ENCODE measurements at regions not wholly inside any gene's neighbourhood (a gene's known extent, or its start where the extent isn't known, plus 50 kb on each side); places are given as distances from the start of the nearest gene placed in this dataset.

GRCh38 chr11:8841899-8842298, 69.1 kb upstream of the AKIP1 start:
- TF ChIP-seq ZFX (IDR thresholded peaks at IDR 0.05; ENCODE audit: borderline replicate concordance) (no peak), CTCF (IDR thresholded peaks at IDR 0.05) (no peak)
- no peak overlapping the region for H3K27ac ChIP-seq

DNA sequence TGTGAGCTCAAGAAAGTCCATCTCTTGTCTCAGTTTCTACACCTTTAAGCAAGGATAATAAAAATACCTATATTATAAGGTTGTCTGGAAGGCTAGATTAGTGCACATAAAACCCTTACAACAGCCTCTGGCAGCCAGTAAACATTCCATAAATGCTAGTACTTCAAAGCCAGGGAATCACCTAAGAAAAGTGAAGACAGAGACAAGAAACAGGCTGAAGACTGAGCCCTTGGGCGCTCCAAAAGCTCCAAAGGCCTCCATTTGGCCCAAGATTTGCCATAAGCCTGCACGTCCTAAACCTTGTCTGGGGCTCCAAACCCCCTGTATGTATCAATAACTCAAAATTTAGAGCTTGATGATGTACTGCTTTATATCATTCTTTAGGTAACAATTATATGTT, 52.2 kb upstream of the AKIP1 start:
- H3K27ac ChIP-seq = no peak overlapping the region
- TF ChIP-seq ZFX (IDR thresholded peaks at IDR 0.05; ENCODE audit: borderline replicate concordance) = no peak
- no peak for TF ChIP-seq CTCF (IDR thresholded peaks at IDR 0.05)

Measured in 22Rv1 (cell line).